ENCODE measurements at regions not wholly inside any gene's neighbourhood (a gene's known extent, or its start where the extent isn't known, plus 50 kb on each side); places are given as distances from the start of the nearest gene placed in this dataset.

DNA sequence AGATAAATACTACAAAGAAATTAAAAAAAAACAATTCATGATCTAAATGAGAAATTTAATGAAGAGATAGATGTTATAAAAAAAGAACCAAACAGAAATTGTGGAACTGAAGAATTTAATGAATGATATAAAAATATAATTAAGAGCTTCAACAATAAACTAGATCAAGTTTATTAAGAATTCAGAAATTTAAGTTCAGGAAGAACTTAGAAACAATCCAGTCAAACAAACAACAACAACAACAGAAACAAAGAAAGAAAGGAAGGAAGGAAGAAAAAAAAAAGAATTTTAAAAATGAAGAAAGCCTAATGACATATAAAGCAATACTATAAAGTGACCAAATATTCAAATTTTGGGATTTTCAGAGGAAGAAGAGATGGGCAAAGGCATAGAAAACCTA, 157.3 kb upstream of the FOXN2 start:
- BruUV-seq (replicated peaks) = no TSS peak
- no peaks in the 10 kb centered on the region for H3K4me1 ChIP-seq
- DNase-seq = no peak
- CTCF ChIA-PET = no interaction called here
- intact Hi-C loops (cut with micrococcal nuclease; ENCODE audit: unreplicated experiment) = no loop called here
- Mint-ChIP-seq H3K4me1 (ENCODE audit: low read depth, unreplicated experiment) (no peaks in the 10 kb centered on the region), H3K4me3 (ENCODE audit: unreplicated experiment) (no peak overlapping the region), H3K27me3 (ENCODE audit: insufficient read depth, unreplicated experiment) (peaks cover 2% of the 10 kb centered on the region), H3K27ac (ENCODE audit: unreplicated experiment) (no peak overlapping the region), H3K36me3 (ENCODE audit: insufficient read depth, unreplicated experiment) (no peaks in the 10 kb centered on the region), H3K9me3 (ENCODE audit: unreplicated experiment) (peaks cover 13% of the 10 kb centered on the region)
- POLR2A ChIA-PET = no interaction called here
- no peaks in the 10 kb centered on the region for H3K27me3 ChIP-seq (replicated peaks; ENCODE audit: control insufficient read depth, insufficient read depth, low read length)
- no peaks in the 10 kb centered on the region for H3K36me3 ChIP-seq (ENCODE audit: control insufficient read depth, insufficient read depth, low read length)
- no peak overlapping the region for H3K4me3 ChIP-seq (ENCODE audit: low read depth, low read length)
- TF ChIP-seq, protein P1, sequence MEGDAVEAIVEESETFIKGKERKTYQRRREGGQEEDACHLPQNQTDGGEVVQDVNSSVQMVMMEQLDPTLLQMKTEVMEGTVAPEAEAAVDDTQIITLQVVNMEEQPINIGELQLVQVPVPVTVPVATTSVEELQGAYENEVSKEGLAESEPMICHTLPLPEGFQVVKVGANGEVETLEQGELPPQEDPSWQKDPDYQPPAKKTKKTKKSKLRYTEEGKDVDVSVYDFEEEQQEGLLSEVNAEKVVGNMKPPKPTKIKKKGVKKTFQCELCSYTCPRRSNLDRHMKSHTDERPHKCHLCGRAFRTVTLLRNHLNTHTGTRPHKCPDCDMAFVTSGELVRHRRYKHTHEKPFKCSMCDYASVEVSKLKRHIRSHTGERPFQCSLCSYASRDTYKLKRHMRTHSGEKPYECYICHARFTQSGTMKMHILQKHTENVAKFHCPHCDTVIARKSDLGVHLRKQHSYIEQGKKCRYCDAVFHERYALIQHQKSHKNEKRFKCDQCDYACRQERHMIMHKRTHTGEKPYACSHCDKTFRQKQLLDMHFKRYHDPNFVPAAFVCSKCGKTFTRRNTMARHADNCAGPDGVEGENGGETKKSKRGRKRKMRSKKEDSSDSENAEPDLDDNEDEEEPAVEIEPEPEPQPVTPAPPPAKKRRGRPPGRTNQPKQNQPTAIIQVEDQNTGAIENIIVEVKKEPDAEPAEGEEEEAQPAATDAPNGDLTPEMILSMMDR (IDR thresholded peaks at IDR 0.05; ENCODE audit: insufficient read depth in 1 of 2, low read depth in 1 of 2, low read length in 1 of 2, severe bottlenecking in 1 of 2, unreplicated experiment in 1 of 2) = no peak
- peaks cover 5% of the 10 kb centered on the region; the same call in 1 of the 2 replicates for H3K9me3 ChIP-seq

- ChIA-PET POLR2A (no interaction called here), CTCF (no interaction called here)
- peaks cover 23% of the 10 kb centered on the region for H3K9me3 Mint-ChIP-seq (ENCODE audit: unreplicated experiment)
- H3K4me1 Mint-ChIP-seq (ENCODE audit: low read depth, unreplicated experiment) = no peaks in the 10 kb centered on the region
- H3K4me3 ChIP-seq (ENCODE audit: low read depth, low read length) = no peak overlapping the region
- no peak overlapping the region for H3K27ac Mint-ChIP-seq (ENCODE audit: unreplicated experiment)
- no peak overlapping the region for H3K4me3 Mint-ChIP-seq (ENCODE audit: unreplicated experiment)
- H3K9me3 ChIP-seq = peaks cover 5% of the 10 kb centered on the region; the same call in 1 of the 2 replicates
- no TSS peak for BruUV-seq (replicated peaks)
- intact Hi-C loops (cut with micrococcal nuclease; ENCODE audit: unreplicated experiment) = no loop called here
- DNase-seq = no peak
- peaks cover 2% of the 10 kb centered on the region for H3K27me3 Mint-ChIP-seq (ENCODE audit: insufficient read depth, unreplicated experiment)
- no peaks in the 10 kb centered on the region for H3K36me3 ChIP-seq (ENCODE audit: control insufficient read depth, insufficient read depth, low read length)
- H3K36me3 Mint-ChIP-seq (ENCODE audit: insufficient read depth, unreplicated experiment) = no peaks in the 10 kb centered on the region
- H3K27me3 ChIP-seq (replicated peaks; ENCODE audit: control insufficient read depth, insufficient read depth, low read length) = no peaks in the 10 kb centered on the region
- no peaks in the 10 kb centered on the region for H3K4me1 ChIP-seq
- TF ChIP-seq, protein P1 (IDR thresholded peaks at IDR 0.05; ENCODE audit: insufficient read depth in 1 of 2, low read depth in 1 of 2, low read length in 1 of 2, severe bottlenecking in 1 of 2, unreplicated experiment in 1 of 2) = no peak
These were observed 152.9 kb upstream of the FOXN2 start for GRCh38 chr2:48161628-48162027.

DNA sequence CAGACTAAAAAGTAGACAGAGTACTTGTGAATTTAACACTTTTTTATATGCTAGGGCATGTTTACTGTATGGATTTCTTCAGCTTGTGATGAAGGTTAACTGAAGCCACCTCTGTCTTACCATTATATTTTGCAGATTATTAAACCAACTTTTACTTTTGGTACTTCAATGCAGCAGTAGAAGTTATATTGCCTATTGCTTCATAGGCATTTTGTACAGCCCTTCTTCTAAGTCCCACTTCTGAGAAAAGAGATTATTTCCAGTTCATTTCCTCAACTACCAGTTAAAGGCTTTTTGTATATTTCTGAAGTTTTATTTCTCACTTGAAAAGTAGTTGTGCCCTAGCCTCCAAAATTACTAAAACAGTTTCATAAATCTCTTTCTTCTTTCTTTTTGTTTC, 151.7 kb upstream of the FOXN2 start:
- BruUV-seq (replicated peaks) = no TSS peak
- intact Hi-C loops (cut with micrococcal nuclease; ENCODE audit: unreplicated experiment) = no loop called here
- Histone ChIP-seq H3K4me3 (ENCODE audit: low read depth, low read length) (no peak overlapping the region), H3K36me3 (ENCODE audit: control insufficient read depth, insufficient read depth, low read length) (no peaks in the 10 kb centered on the region), H3K4me1 (no peaks in the 10 kb centered on the region), H3K27me3 (replicated peaks; ENCODE audit: control insufficient read depth, insufficient read depth, low read length) (no peaks in the 10 kb centered on the region), H3K9me3 (peaks cover 12% of the 10 kb centered on the region)
- Mint-ChIP-seq H3K27me3 (ENCODE audit: insufficient read depth, unreplicated experiment) (peaks cover 2% of the 10 kb centered on the region), H3K4me3 (ENCODE audit: unreplicated experiment) (no peak overlapping the region), H3K9me3 (ENCODE audit: unreplicated experiment) (peaks cover 15% of the 10 kb centered on the region), H3K36me3 (ENCODE audit: insufficient read depth, unreplicated experiment) (no peaks in the 10 kb centered on the region), H3K27ac (ENCODE audit: unreplicated experiment) (no peak overlapping the region), H3K4me1 (ENCODE audit: low read depth, unreplicated experiment) (no peaks in the 10 kb centered on the region)
- ChIA-PET CTCF (no interaction called here), POLR2A (no interaction called here)
- TF ChIP-seq, protein P1 (IDR thresholded peaks at IDR 0.05; ENCODE audit: insufficient read depth in 1 of 2, low read depth in 1 of 2, low read length in 1 of 2, severe bottlenecking in 1 of 2, unreplicated experiment in 1 of 2) = no peak
- DNase-seq = no peak

Data from Caco-2 (cell line).